Kidney capillary endothelial cell (primary cell): ENCODE measurements at regions not wholly inside any gene's neighbourhood (a gene's known extent, or its start where the extent isn't known, plus 50 kb on each side); places are given as distances from the start of the nearest gene placed in this dataset.

Experiments used
- DNase-seq: peaks from one replicate; pipeline ENCODE4 v3.0.0-alpha.2; 2018; ENCODE audit warnings: low spot score

- no peak for DNase-seq
Observed at GRCh38 chr18:67590571-67591141, 74.1 kb upstream of the DSEL start.

GRCh38 chr18:67589325-67589724 lies 72.8 kb upstream of the DSEL start:
- DNase-seq: no peak

GRCh38 chr18:67586101-67586500 lies 69.6 kb upstream of the DSEL start:
- DNase-seq: no peak

DNA sequence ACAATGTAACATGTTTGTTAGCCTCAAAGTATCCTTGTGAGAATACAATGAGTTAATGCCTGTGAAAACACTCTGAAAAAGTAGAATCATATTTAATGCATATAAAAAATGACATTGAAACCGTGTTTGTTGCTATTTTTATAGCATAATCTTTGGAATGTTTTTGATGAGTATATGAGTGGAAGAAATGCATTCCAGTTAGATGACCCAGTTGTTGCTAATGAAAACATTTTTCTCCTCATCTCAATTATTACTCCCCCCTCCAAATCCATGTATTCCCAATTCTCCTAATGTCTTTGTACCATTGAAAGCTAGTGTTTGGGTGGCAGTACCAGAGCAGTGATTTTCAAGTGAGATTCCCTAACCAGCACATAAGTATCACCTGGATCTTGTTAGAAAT lies 67.1 kb upstream of the DSEL start:
- DNase-seq: no peak

- DNase-seq: no peak
Observed at GRCh38 chr18:67582488-67582887, 66.0 kb upstream of the DSEL start.

DNA sequence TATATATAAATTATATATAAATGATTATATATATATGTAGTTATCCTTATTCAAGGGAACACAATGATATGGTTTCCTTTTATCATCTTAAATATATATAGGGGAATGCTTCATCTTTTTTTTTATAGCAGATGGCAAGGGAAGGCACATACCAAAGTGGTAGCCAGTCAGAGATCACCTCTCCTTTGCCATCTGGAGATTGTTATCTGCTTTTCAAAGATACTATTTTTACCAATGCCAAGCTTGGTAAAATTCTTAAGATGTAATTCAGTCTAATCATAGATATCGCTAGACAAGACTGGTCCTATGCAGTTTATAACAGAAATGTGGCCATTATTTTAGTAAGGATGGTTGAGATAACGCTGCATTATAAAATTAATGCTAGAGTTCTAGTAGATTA lies 64.7 kb upstream of the DSEL start:
- no peak for DNase-seq

GRCh38 chr18:67577386-67577785 lies 60.9 kb upstream of the DSEL start:
- DNase-seq: no peak

DNA sequence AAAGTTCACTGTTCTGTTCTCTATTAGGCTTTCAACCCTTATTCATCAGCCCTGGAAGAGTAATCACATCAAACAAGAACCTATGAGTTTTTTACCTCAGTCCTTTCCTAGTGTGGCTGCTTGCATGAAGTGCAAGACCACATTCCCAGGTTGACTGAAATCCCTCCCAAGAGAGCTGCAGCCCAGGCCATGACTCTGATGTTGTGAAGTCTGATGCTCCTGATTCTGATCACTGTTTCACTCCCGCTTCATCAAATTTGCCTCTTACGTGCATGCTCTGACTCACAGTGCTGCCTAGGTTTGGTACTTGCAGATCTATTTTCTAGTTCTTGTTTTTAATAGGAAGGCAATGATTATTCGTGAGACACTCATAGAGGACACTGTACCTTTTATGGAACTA lies 58.2 kb upstream of the DSEL start:
- no peak for DNase-seq

GRCh38 chr18:67568166-67568565 lies 51.6 kb upstream of the DSEL start:
- no peak for DNase-seq
